ENCODE measurements at regions not wholly inside any gene's neighbourhood (a gene's known extent, or its start where the extent isn't known, plus 50 kb on each side); places are given as distances from the start of the nearest gene placed in this dataset.

- H3K9me3 ChIP-seq (ENCODE audit: control insufficient read depth, insufficient read depth, low read length) = no peaks in the 10 kb centered on the region
- H3K4me3 ChIP-seq (ENCODE audit: low read depth, low read length) = no peak overlapping the region
- H3K4me1 ChIP-seq (ENCODE audit: control insufficient read depth, insufficient read depth, low read length) = no peaks in the 10 kb centered on the region
- H3K9ac ChIP-seq (ENCODE audit: low read depth, low read length) = no peak overlapping the region
- no peaks in the 10 kb centered on the region for H3K27me3 ChIP-seq (ENCODE audit: control insufficient read depth, insufficient read depth, low read length)
- no peak overlapping the region for H3K27ac ChIP-seq (ENCODE audit: low read depth, low read length)
- H3K36me3 ChIP-seq (ENCODE audit: control insufficient read depth, insufficient read depth, low read length) = no peaks in the 10 kb centered on the region
Measured at GRCh38 chr3:181278468-181279238, 289.1 kb upstream of the DNAJC19 start.

GRCh38 chr3:181276358-181276896, 286.9 kb upstream of the DNAJC19 start:
- Histone ChIP-seq H3K36me3 (ENCODE audit: control insufficient read depth, insufficient read depth, low read length) (no peaks in the 10 kb centered on the region), H3K9ac (ENCODE audit: low read depth, low read length) (no peak overlapping the region), H3K4me1 (ENCODE audit: control insufficient read depth, insufficient read depth, low read length) (no peaks in the 10 kb centered on the region), H3K27ac (ENCODE audit: low read depth, low read length) (no peak overlapping the region), H3K9me3 (ENCODE audit: control insufficient read depth, insufficient read depth, low read length) (no peaks in the 10 kb centered on the region), H3K4me3 (ENCODE audit: low read depth, low read length) (no peak overlapping the region), H3K27me3 (ENCODE audit: control insufficient read depth, insufficient read depth, low read length) (no peaks in the 10 kb centered on the region)

GRCh38 chr3:181274025-181274424, 284.5 kb upstream of the DNAJC19 start:
- Histone ChIP-seq H3K9ac (ENCODE audit: low read depth, low read length) (no peak overlapping the region), H3K27me3 (ENCODE audit: control insufficient read depth, insufficient read depth, low read length) (no peaks in the 10 kb centered on the region), H3K9me3 (ENCODE audit: control insufficient read depth, insufficient read depth, low read length) (no peaks in the 10 kb centered on the region), H3K27ac (ENCODE audit: low read depth, low read length) (no peak overlapping the region), H3K4me3 (ENCODE audit: low read depth, low read length) (no peak overlapping the region), H3K36me3 (ENCODE audit: control insufficient read depth, insufficient read depth, low read length) (no peaks in the 10 kb centered on the region), H3K4me1 (ENCODE audit: control insufficient read depth, insufficient read depth, low read length) (no peaks in the 10 kb centered on the region)

GRCh38 chr3:181267312-181267711, 277.8 kb upstream of the DNAJC19 start:
- H3K4me1 ChIP-seq (ENCODE audit: control insufficient read depth, insufficient read depth, low read length) = no peaks in the 10 kb centered on the region

GRCh38 chr3:181265750-181266333, 276.3 kb upstream of the DNAJC19 start:
- Histone ChIP-seq H3K36me3 (ENCODE audit: control insufficient read depth, insufficient read depth, low read length) (no peaks in the 10 kb centered on the region), H3K9ac (ENCODE audit: low read depth, low read length) (no peak overlapping the region), H3K9me3 (ENCODE audit: control insufficient read depth, insufficient read depth, low read length) (no peaks in the 10 kb centered on the region), H3K27ac (ENCODE audit: low read depth, low read length) (no peak overlapping the region), H3K4me3 (ENCODE audit: low read depth, low read length) (no peak overlapping the region), H3K4me1 (ENCODE audit: control insufficient read depth, insufficient read depth, low read length) (no peaks in the 10 kb centered on the region), H3K27me3 (ENCODE audit: control insufficient read depth, insufficient read depth, low read length) (no peaks in the 10 kb centered on the region)

More at GRCh38 chr3:181267312-181267711, 277.8 kb upstream of the DNAJC19 start:
- Histone ChIP-seq H3K36me3 (ENCODE audit: control insufficient read depth, insufficient read depth, low read length) (no peaks in the 10 kb centered on the region), H3K27ac (ENCODE audit: low read depth, low read length) (no peak overlapping the region), H3K9ac (ENCODE audit: low read depth, low read length) (no peak overlapping the region), H3K9me3 (ENCODE audit: control insufficient read depth, insufficient read depth, low read length) (no peaks in the 10 kb centered on the region), H3K27me3 (ENCODE audit: control insufficient read depth, insufficient read depth, low read length) (no peaks in the 10 kb centered on the region), H3K4me3 (ENCODE audit: low read depth, low read length) (no peak overlapping the region)

GRCh38 chr3:181264486-181264885, 274.9 kb upstream of the DNAJC19 start:
- Histone ChIP-seq H3K27ac (ENCODE audit: low read depth, low read length) (no peak overlapping the region), H3K4me1 (ENCODE audit: control insufficient read depth, insufficient read depth, low read length) (no peaks in the 10 kb centered on the region), H3K36me3 (ENCODE audit: control insufficient read depth, insufficient read depth, low read length) (no peaks in the 10 kb centered on the region), H3K9me3 (ENCODE audit: control insufficient read depth, insufficient read depth, low read length) (no peaks in the 10 kb centered on the region), H3K4me3 (ENCODE audit: low read depth, low read length) (no peak overlapping the region), H3K9ac (ENCODE audit: low read depth, low read length) (no peak overlapping the region), H3K27me3 (ENCODE audit: control insufficient read depth, insufficient read depth, low read length) (no peaks in the 10 kb centered on the region)

- Histone ChIP-seq H3K27me3 (ENCODE audit: control insufficient read depth, insufficient read depth, low read length) (no peaks in the 10 kb centered on the region), H3K9me3 (ENCODE audit: control insufficient read depth, insufficient read depth, low read length) (no peaks in the 10 kb centered on the region), H3K36me3 (ENCODE audit: control insufficient read depth, insufficient read depth, low read length) (no peaks in the 10 kb centered on the region), H3K4me3 (ENCODE audit: low read depth, low read length) (no peak overlapping the region), H3K4me1 (ENCODE audit: control insufficient read depth, insufficient read depth, low read length) (peaks cover 23% of the 10 kb centered on the region), H3K27ac (ENCODE audit: low read depth, low read length) (no peak overlapping the region), H3K9ac (ENCODE audit: low read depth, low read length) (no peak overlapping the region)
Measured at GRCh38 chr3:181253796-181254195, 264.3 kb upstream of the DNAJC19 start.

GRCh38 chr3:181252631-181253030, 263.1 kb upstream of the DNAJC19 start:
- Histone ChIP-seq H3K27ac (ENCODE audit: low read depth, low read length) (no peak overlapping the region), H3K4me1 (ENCODE audit: control insufficient read depth, insufficient read depth, low read length) (peaks cover 23% of the 10 kb centered on the region), H3K36me3 (ENCODE audit: control insufficient read depth, insufficient read depth, low read length) (no peaks in the 10 kb centered on the region), H3K9ac (ENCODE audit: low read depth, low read length) (no peak overlapping the region), H3K9me3 (ENCODE audit: control insufficient read depth, insufficient read depth, low read length) (no peaks in the 10 kb centered on the region), H3K4me3 (ENCODE audit: low read depth, low read length) (no peak overlapping the region), H3K27me3 (ENCODE audit: control insufficient read depth, insufficient read depth, low read length) (no peaks in the 10 kb centered on the region)

GRCh38 chr3:181250714-181251113, 261.2 kb upstream of the DNAJC19 start:
- Histone ChIP-seq H3K4me3 (ENCODE audit: low read depth, low read length) (no peak overlapping the region), H3K27me3 (ENCODE audit: control insufficient read depth, insufficient read depth, low read length) (no peaks in the 10 kb centered on the region), H3K4me1 (ENCODE audit: control insufficient read depth, insufficient read depth, low read length) (peaks cover 23% of the 10 kb centered on the region), H3K27ac (ENCODE audit: low read depth, low read length) (no peak overlapping the region), H3K36me3 (ENCODE audit: control insufficient read depth, insufficient read depth, low read length) (no peaks in the 10 kb centered on the region), H3K9ac (ENCODE audit: low read depth, low read length) (no peak overlapping the region), H3K9me3 (ENCODE audit: control insufficient read depth, insufficient read depth, low read length) (no peaks in the 10 kb centered on the region)

GRCh38 chr3:181239441-181239840, 249.9 kb upstream of the DNAJC19 start:
- Histone ChIP-seq H3K4me3 (ENCODE audit: low read depth, low read length) (no peak overlapping the region), H3K36me3 (ENCODE audit: control insufficient read depth, insufficient read depth, low read length) (no peaks in the 10 kb centered on the region), H3K9ac (ENCODE audit: low read depth, low read length) (no peak overlapping the region), H3K27me3 (ENCODE audit: control insufficient read depth, insufficient read depth, low read length) (no peaks in the 10 kb centered on the region), H3K4me1 (ENCODE audit: control insufficient read depth, insufficient read depth, low read length) (no peaks in the 10 kb centered on the region), H3K9me3 (ENCODE audit: control insufficient read depth, insufficient read depth, low read length) (no peaks in the 10 kb centered on the region), H3K27ac (ENCODE audit: low read depth, low read length) (no peak overlapping the region)

- H3K36me3 ChIP-seq (ENCODE audit: control insufficient read depth, insufficient read depth, low read length) = no peaks in the 10 kb centered on the region
- no peak overlapping the region for H3K4me3 ChIP-seq (ENCODE audit: low read depth, low read length)
- no peak overlapping the region for H3K9ac ChIP-seq (ENCODE audit: low read depth, low read length)
- H3K4me1 ChIP-seq (ENCODE audit: control insufficient read depth, insufficient read depth, low read length) = no peaks in the 10 kb centered on the region
- no peak overlapping the region for H3K27ac ChIP-seq (ENCODE audit: low read depth, low read length)
- H3K27me3 ChIP-seq (ENCODE audit: control insufficient read depth, insufficient read depth, low read length) = no peaks in the 10 kb centered on the region
- no peaks in the 10 kb centered on the region for H3K9me3 ChIP-seq (ENCODE audit: control insufficient read depth, insufficient read depth, low read length)
Measured at GRCh38 chr3:181230258-181230657, 240.7 kb upstream of the DNAJC19 start.
